Left lobe of liver (tissue), 2 donors: ENCODE measurements at regions not wholly inside any gene's neighbourhood (a gene's known extent, or its start where the extent isn't known, plus 50 kb on each side); places are given as distances from the start of the nearest gene placed in this dataset.

Source experiments
- ATAC-seq: fragments of 200-7000 bp; cut with Tn5 transposase; one replicate; pipeline ENCODE4 v1.9.1; 2020; ENCODE audit warnings: mild to moderate bottlenecking, moderate library complexity
- DNase-seq: peaks from one replicate; pipeline ENCODE4 v3.0.0-alpha.2; 2020; ENCODE audit warnings: low spot score
- donor health status: DM: no; HTN: no; CAD: no; lungs with moderate emphysema.
- donor health status: DM: no; HTN: yes; CAD: no.

- ATAC-seq (no peak), DNase-seq (no peak)
Measured at GRCh38 chr15:49750553-49750952, 129.7 kb downstream of the DTWD1 start.

DNA sequence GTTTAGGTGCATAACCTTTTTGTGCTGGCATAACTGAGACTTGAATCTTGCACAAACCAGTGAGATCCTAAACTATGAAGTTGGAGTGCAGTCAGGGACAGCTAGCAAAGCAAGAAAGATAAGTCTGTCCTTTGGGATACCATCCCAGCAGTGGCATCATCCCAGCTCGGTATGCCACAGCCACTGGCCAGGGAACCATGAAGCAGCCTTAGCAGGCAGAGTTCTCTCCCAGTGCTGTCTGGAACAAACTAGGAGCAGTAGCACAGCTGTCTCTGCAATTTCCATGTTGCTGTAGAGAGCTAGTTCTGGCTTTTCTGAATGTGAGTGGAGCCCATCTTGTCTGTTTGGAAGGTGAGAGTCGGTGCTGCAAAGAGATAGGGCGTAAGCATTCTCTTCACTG, 130.3 kb downstream of the DTWD1 start:
- DNase-seq: no peak
- ATAC-seq: no peak

- DNase-seq (no peak), ATAC-seq (no peak)
Measured at GRCh38 chr15:49751751-49752150, 130.9 kb downstream of the DTWD1 start.

GRCh38 chr15:49752517-49752916, 131.7 kb downstream of the DTWD1 start:
- no peak for ATAC-seq
- no peak for DNase-seq

- no peak for DNase-seq
- no peak for ATAC-seq
Measured at GRCh38 chr15:49758456-49758855, 137.6 kb downstream of the DTWD1 start.

DNA sequence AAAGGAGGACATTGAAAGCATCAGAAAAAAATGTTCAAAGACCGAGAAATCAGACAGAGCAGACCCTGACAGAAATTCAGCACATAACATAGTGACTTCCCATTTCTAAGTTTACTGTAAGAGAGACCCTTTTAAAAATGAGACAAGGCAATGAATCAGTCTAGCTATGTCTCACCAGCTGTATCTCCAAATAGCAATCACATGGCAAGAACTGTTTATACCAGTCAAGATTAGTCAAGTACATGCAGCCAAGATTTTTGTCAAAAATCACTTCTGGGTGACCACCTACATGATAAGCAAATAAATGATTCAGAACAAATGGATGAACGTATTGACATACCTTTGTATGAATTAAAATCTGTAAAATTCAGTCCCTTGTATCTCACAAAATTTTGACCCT, 138.0 kb downstream of the DTWD1 start:
- no peak for DNase-seq
- ATAC-seq: no peak

GRCh38 chr15:49760749-49761148, 139.9 kb downstream of the DTWD1 start:
- DNase-seq: no peak

DNA sequence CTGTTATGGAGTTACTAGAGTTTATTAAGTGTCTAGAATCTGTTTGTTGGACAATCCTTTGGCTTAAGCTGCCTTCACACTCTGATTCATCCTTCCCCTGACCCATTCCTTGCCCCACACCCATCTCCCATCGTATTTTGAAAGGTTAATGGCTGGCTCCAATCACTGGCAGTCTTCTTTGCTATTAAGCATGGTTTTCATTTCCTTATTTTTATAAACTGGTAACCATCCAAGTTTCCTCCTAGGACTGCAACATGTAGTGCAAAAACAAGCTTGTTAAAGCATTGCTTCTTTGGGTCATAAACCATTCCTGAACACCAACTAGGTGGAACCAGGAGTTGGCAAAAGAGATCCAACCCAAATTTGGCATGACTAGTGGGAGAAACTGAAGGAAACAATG, 148.4 kb downstream of the DTWD1 start:
- DNase-seq (no peak), ATAC-seq (no peak)

More at GRCh38 chr15:49760749-49761148, 139.9 kb downstream of the DTWD1 start:
- ATAC-seq: no peak

DNA sequence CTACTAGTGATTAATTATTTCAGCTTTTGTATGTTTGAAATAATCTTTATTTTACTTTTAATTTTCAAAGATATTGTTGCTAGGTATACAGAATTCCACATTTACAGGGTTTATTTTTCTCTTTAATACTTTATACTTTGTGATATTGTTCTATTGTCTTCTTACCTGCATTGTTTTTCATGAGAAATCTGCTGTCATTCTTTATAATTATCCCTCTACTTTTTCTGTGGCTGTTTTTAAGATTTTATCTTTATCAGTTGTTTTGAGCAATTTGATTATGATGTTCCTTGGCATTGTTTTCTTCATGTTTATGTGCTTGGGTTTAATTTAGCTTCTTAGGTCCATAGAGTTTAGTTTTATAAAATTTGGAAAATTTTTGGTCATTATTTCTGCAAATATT, 168.6 kb downstream of the DTWD1 start:
- DNase-seq (no peak), ATAC-seq (no peak)

DNA sequence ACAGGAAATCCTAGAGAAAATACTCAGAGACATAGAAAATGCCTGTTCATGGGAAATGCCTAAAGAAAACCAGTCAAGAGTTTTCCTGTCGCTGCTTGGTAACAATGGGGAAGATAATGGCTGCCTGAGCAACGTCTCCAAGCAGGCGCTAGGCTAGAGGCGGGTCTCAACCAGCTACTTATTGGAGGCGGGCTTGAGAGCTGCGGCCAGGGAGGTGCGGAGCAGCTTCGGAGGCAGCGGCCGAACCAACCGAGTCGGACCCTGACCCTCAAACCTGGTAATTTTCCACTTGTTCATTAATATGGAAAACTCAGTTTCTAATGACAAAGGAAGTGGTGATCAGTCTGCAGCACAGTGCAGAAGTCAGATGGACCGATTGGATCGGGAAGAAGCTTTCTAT, 173.1 kb downstream of the DTWD1 start:
- ATAC-seq: no peak
- no peak for DNase-seq

DNA sequence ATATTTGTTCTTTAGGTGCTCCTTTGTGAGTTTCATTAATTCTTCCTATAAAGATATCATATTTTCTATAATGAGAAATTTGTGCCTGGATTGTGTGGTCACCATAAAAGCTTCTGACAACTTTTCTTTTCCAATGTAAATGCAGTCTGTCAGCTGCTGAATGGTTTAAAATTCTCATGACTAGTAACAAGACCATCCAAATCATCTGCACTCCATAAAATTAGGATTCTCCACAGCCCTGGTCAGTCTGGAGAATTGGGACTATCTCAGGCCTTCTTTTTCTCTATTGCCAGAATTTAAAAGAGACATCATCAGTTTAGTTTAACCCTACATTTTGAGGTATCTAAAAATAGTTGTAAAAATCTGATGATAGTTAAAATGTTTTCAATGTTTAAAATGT, 180.9 kb downstream of the DTWD1 start:
- ATAC-seq (no peak), DNase-seq (no peak)
